Astrocyte (in vitro differentiated cells and primary cell): ENCODE measurements at regions not wholly inside any gene's neighbourhood (a gene's known extent, or its start where the extent isn't known, plus 50 kb on each side); places are given as distances from the start of the nearest gene placed in this dataset.
"Not testable (repeated sequence)": the region's sequence is repeated elsewhere in the genome, so short reads cannot be mapped to it uniquely, and the experiment has no call there.

Source experiments
- DNase-seq: peaks from one replicate; pipeline ENCODE4 v3.0.0-alpha.2; 2010; ENCODE audit warnings: low read depth
- FAIRE-seq: peaks from 2 replicates; lab custom pipeline; 2011; peaks lifted over from hg19 to GRCh38; lab: Jason Lieb, UNC
- H2AFZ ChIP-seq: 2 replicates; pipeline ENCODE4 v1.6.0; 2012; ENCODE audit warnings: low read depth, low read length, inconsistent platforms
- H3K27ac ChIP-seq: 2 replicates; pipeline ENCODE4 v1.5.1; 2011; ENCODE audit warnings: low read depth, low read length, inconsistent platforms
- H3K27me3 ChIP-seq: 2 replicates; pipeline ENCODE4 v1.6.0; 2011; ENCODE audit warnings: low read length, inconsistent platforms; ENCODE audit not compliant: insufficient read depth
- H3K36me3 ChIP-seq: 2 replicates; pipeline ENCODE4 v1.5.1; 2011; ENCODE audit warnings: low read length, inconsistent platforms; ENCODE audit not compliant: insufficient read depth
- H3K4me1 ChIP-seq: 2 replicates; pipeline ENCODE4 v1.5.1; 2011; ENCODE audit warnings: low read length, inconsistent platforms; ENCODE audit not compliant: insufficient read depth
- H3K4me2 ChIP-seq: 2 replicates; pipeline ENCODE4 v1.6.0; 2012; ENCODE audit warnings: low read length, inconsistent platforms
- H3K4me3 ChIP-seq: 2 replicates; pipeline ENCODE4 v1.5.1; 2011; ENCODE audit warnings: low read depth, mild to moderate bottlenecking, low read length, inconsistent platforms; ENCODE audit not compliant: insufficient read depth
- H3K79me2 ChIP-seq: 2 replicates; pipeline ENCODE4 v1.6.0; 2012; ENCODE audit warnings: mild to moderate bottlenecking, low read length, inconsistent platforms; ENCODE audit not compliant: insufficient read depth
- H3K9ac ChIP-seq: 2 replicates; pipeline ENCODE4 v1.6.0; 2012; ENCODE audit warnings: mild to moderate bottlenecking, low read length, inconsistent platforms
- H3K9me3 ChIP-seq: 2 replicates; pipeline ENCODE4 v1.5.1; 2012; ENCODE audit warnings: low read depth, mild to moderate bottlenecking, low read length, inconsistent platforms; ENCODE audit not compliant: insufficient read depth
- H4K20me1 ChIP-seq: 2 replicates; pipeline ENCODE4 v1.6.0; 2012; ENCODE audit warnings: low read length, inconsistent platforms; ENCODE audit not compliant: insufficient read depth
- H3K27ac Mint-ChIP-seq: one replicate; pipeline ENCODE4 v1.8.0; 2021; ENCODE audit warnings: mild to moderate bottlenecking, mixed read lengths; ENCODE audit not compliant: unreplicated experiment
- H3K27me3 Mint-ChIP-seq: one replicate; pipeline ENCODE4 v1.8.0; 2021; ENCODE audit warnings: low read depth, mixed read lengths; ENCODE audit not compliant: unreplicated experiment
- H3K36me3 Mint-ChIP-seq: one replicate; pipeline ENCODE4 v1.8.0; 2021; ENCODE audit warnings: low read depth, mixed read lengths; ENCODE audit not compliant: unreplicated experiment
- H3K4me1 Mint-ChIP-seq: one replicate; pipeline ENCODE4 v1.8.0; 2021; ENCODE audit warnings: low read depth, mixed read lengths; ENCODE audit not compliant: unreplicated experiment
- H3K4me3 Mint-ChIP-seq: one replicate; pipeline ENCODE4 v1.8.0; 2021; ENCODE audit warnings: mild to moderate bottlenecking, moderate library complexity, mixed read lengths; ENCODE audit not compliant: unreplicated experiment
- H3K9me3 Mint-ChIP-seq: one replicate; pipeline ENCODE4 v1.8.0; 2021; ENCODE audit warnings: mild to moderate bottlenecking, mixed read lengths; ENCODE audit not compliant: unreplicated experiment
- CTCF ChIP-seq: IDR thresholded peaks from 2 replicates; pipeline ENCODE4 v1.5.1; 2011; ENCODE audit warnings: low read depth, mild to moderate bottlenecking, inconsistent platforms, low read length, moderate library complexity; ENCODE audit not compliant: insufficient read depth
- EZH2 ChIP-seq: IDR thresholded peaks from 2 replicates; pipeline ENCODE4 v1.6.1; 2012; ENCODE audit warnings: mild to moderate bottlenecking, low read length, inconsistent platforms; ENCODE audit not compliant: insufficient read depth

DNA sequence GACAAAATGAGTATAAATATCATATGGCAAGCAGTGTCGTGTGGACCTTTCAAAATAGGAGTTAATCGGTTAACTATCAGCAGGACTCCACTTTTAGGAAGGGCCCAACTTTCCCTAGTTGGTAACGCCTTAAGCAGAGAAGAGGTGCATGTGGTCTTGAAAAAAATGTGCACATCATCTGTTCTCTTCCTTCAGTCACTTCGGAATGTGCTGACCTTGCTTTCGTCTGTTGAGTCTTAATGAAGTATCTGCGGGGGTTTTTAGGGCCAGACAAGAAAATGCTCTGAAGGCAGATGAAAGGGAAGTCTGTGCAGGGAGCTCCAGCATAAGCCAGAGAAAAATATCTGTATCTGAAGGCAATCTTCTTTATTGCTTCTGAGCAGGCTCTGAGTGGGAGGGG lies 185.2 kb downstream of the AEBP2 start:
- no peak for FAIRE-seq
- Histone ChIP-seq H4K20me1 (no peaks in the 10 kb centered on the region), H3K4me1 (peaks cover 3% of the 10 kb centered on the region), H3K27me3 (no peaks in the 10 kb centered on the region), H3K27ac (no peak overlapping the region), H3K79me2 (no peaks in the 10 kb centered on the region), H3K9ac (no peak overlapping the region), H3K4me3 (no peak overlapping the region), H3K9me3 (no peaks in the 10 kb centered on the region), H2AFZ (no peak overlapping the region), H3K4me2 (no peak overlapping the region), H3K36me3 (no peaks in the 10 kb centered on the region)
- Mint-ChIP-seq H3K27me3 (no peaks in the 10 kb centered on the region), H3K9me3 (peaks cover 2% of the 10 kb centered on the region), H3K4me1 (peaks cover 21% of the 10 kb centered on the region), H3K4me3 (no peak overlapping the region), H3K27ac (peak overlapping the region; percentile 70), H3K36me3 (peaks cover 9% of the 10 kb centered on the region)
- DNase-seq: peak; percentile 36
- no peak for TF ChIP-seq CTCF

- peak; percentile 61 for DNase-seq
Observed at GRCh38 chr12:19625551-19625950, 186.3 kb downstream of the AEBP2 start.

DNA sequence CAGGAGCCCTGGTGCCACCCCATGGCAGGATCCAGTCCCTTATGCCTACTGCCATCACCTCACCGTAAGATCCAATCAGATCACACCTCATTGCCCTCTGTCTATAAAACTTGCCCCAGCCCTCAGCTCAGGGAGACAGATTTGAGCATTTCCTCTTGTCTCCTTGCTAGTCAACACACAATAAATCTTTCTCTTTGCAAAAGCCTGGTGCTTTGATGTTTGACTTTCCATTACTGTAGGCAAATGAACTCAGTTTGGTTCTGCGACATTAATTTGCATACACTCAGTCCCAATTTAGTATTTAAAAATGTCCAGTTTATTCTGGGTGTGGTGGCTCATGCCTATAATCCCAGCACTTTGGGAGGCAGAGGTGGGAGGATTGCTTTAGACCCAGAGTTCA lies 188.4 kb downstream of the AEBP2 start:
- Mint-ChIP-seq H3K36me3 (peaks cover 9% of the 10 kb centered on the region), H3K27me3 (no peaks in the 10 kb centered on the region), H3K27ac (no peak overlapping the region), H3K4me3 (no peak overlapping the region), H3K4me1 (peaks cover 21% of the 10 kb centered on the region), H3K9me3 (no peaks in the 10 kb centered on the region)
- Histone ChIP-seq H2AFZ (no peak overlapping the region), H4K20me1 (no peaks in the 10 kb centered on the region), H3K36me3 (no peaks in the 10 kb centered on the region), H3K79me2 (no peaks in the 10 kb centered on the region), H3K27ac (no peak overlapping the region), H3K4me1 (no peaks in the 10 kb centered on the region), H3K4me2 (no peak overlapping the region), H3K27me3 (no peaks in the 10 kb centered on the region), H3K9ac (no peak overlapping the region), H3K4me3 (no peak overlapping the region), H3K9me3 (no peaks in the 10 kb centered on the region)
- FAIRE-seq (no peak), DNase-seq (no peak)
- TF ChIP-seq CTCF (no peak), EZH2 (no peak)

More at GRCh38 chr12:19625551-19625950, 186.3 kb downstream of the AEBP2 start:
- not testable (repeated sequence) for H3K4me1 ChIP-seq, FAIRE-seq, H4K20me1 ChIP-seq, H3K27ac ChIP-seq, H3K36me3 ChIP-seq, H3K9me3 ChIP-seq, H3K9ac ChIP-seq, H3K36me3 Mint-ChIP-seq, H3K4me2 ChIP-seq, H3K4me3 ChIP-seq, H3K9me3 Mint-ChIP-seq, H3K4me3 Mint-ChIP-seq, H3K79me2 ChIP-seq, H3K27me3 ChIP-seq, H3K27me3 Mint-ChIP-seq, H2AFZ ChIP-seq
- peaks cover 21% of the 10 kb centered on the region for H3K4me1 Mint-ChIP-seq
- H3K27ac Mint-ChIP-seq: peak overlapping the region; percentile 42
